Coronary artery (tissue), 2 donors: ENCODE measurements at regions not wholly inside any gene's neighbourhood (a gene's known extent, or its start where the extent isn't known, plus 50 kb on each side); places are given as distances from the start of the nearest gene placed in this dataset.
A peak's percentile ranks its signal among the peaks of the same experiment; 100 is the strongest.
"Not testable (repeated sequence)": the region's sequence is repeated elsewhere in the genome, so short reads cannot be mapped to it uniquely, and the experiment has no call there.

ENCODE experiments used
- DNase-seq: peaks from one replicate; pipeline ENCODE4 v3.0.0-alpha.2; 2017; ENCODE audit warnings: low spot score
- H3K27ac ChIP-seq, 2 donors: fragments of 200-600 bp; sonication (generic); one replicate each; pipeline ENCODE4 v1.5.1; 2016 to 2019
- H3K4me3 ChIP-seq: fragments of 200-600 bp; sonication (generic); 2 replicates; pipeline ENCODE4 v1.5.1; 2016; ENCODE audit warnings: mild to moderate bottlenecking, moderate library complexity
- TF ChIP-seq, protein P1 (sequence below): fragments of 200-600 bp; sonication (generic); IDR thresholded peaks from one replicate; pipeline ENCODE4 v1.5.1; 2019; ENCODE audit warnings: antibody characterized with exemption

DNA sequence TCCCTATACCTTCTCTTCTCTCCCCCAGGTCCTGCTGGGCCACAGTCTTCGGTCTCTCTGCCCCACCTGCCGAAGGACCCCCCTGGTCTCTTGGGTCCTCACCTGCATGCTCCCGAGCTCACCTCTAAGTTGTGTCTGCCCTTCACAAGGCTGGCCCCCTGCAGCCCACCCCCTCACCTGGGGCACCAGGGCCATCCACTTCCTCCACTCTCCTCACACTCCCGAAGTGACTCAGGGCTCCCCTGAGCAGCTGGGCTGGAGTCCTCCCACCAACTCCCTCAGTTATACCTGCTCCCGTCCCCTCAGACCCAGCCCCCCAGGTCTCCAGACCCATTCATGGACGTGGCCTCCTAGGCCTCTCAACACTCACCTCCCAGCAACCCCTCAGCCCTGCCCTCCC lies 822.0 kb downstream of the KCNJ18 start:
- no peak for DNase-seq
- TF ChIP-seq, protein P1, sequence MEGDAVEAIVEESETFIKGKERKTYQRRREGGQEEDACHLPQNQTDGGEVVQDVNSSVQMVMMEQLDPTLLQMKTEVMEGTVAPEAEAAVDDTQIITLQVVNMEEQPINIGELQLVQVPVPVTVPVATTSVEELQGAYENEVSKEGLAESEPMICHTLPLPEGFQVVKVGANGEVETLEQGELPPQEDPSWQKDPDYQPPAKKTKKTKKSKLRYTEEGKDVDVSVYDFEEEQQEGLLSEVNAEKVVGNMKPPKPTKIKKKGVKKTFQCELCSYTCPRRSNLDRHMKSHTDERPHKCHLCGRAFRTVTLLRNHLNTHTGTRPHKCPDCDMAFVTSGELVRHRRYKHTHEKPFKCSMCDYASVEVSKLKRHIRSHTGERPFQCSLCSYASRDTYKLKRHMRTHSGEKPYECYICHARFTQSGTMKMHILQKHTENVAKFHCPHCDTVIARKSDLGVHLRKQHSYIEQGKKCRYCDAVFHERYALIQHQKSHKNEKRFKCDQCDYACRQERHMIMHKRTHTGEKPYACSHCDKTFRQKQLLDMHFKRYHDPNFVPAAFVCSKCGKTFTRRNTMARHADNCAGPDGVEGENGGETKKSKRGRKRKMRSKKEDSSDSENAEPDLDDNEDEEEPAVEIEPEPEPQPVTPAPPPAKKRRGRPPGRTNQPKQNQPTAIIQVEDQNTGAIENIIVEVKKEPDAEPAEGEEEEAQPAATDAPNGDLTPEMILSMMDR = no peak
- Histone ChIP-seq H3K27ac (no peak overlapping the region), H3K4me3 (no peak overlapping the region)

DNA sequence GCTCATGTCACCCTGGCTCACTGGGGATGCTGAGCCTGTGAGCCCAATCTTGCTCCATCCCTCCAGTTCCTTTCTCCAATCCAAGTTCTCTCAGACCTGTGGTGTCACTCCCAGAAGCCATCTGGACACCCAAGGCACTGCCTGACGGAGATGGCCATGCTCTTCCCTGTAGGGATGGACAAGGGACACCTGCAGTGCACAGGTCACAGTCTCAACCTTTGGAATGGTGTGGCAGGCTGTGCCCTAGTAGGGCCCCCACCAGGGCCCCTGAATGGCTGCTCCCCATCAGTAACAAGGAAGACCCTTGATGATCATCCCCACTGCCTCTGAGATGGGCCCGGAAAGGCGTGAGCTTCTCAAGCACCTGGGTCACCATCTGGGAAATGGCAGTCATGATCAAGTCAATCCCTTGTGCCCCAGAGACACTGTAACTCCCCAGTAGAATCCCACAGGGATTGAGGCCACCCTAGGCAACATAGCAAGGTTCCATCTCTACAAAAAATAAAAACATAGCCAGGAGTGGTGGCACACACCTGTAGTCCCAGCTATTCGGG lies 822.5 kb downstream of the KCNJ18 start:
- TF ChIP-seq, protein P1 = no peak
- no peak overlapping the region for H3K27ac ChIP-seq
- no peak for DNase-seq
- H3K4me3 ChIP-seq = no peak overlapping the region

DNA sequence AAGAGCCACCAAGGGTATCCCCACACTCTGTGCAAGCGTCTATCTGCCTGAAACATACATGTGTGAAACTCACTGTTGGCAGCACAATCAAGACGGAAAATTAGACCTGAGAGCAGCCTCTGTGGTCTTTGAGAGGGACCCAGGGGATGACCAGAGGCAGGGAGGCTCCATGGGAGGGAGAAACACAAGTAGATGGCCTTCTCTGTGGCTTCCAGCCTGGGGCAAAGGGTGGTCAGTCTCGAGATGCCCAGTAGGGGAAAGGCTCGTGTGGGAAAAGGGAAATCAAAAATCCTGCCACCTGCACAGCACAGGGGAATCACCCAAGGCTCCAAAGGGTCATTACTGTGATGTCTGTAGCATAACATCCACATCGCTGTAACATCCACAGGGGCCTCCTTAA lies 823.3 kb downstream of the KCNJ18 start:
- no peak overlapping the region for H3K4me3 ChIP-seq
- no peak overlapping the region for H3K27ac ChIP-seq
- TF ChIP-seq, protein P1 = no peak

DNA sequence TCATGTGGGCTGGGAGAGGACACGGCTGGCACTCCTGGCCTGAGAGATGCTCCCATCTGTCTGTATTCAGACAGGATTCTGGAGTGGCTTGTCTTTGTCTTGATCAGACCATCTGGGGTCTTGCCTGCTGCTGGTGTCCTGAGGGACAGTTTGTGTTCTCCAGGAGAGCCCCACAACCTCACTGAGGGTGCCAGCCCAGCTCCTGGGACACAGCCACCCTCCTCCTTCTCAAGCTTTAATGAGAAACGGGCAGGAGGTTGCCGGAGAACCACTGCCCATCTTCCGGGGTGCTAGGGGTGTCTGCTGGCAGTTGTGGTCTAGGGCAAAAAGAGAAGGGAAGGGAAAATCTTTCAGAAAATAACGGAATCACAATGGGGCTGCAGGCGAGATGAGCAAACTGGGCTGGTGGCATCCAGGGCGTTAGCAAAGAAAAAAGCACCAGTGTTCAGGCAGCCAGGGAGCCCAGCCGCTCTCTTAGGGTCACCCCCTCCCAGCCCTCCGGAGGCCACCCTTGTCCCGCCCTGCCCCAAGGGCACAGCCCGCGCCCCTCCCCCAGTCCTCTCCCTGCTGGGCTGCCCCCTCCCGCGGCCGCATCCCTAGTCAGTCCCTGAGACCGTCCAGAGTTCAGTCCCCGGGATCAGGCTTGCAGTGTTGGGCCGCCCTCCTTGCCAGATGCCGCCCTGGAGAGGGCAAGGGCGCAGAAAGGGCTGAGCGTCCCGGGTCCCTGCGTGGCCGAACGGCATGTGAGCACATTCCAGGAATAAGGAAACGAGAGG lies 824.7 kb downstream of the KCNJ18 start:
- DNase-seq = peak; percentile 45
- no peak overlapping the region for H3K27ac ChIP-seq
- no peak overlapping the region for H3K4me3 ChIP-seq
- TF ChIP-seq, protein P1 = no peak

More for the DNA sequence above, 823.3 kb downstream of the KCNJ18 start:
- DNase-seq = peak; percentile 40

DNA sequence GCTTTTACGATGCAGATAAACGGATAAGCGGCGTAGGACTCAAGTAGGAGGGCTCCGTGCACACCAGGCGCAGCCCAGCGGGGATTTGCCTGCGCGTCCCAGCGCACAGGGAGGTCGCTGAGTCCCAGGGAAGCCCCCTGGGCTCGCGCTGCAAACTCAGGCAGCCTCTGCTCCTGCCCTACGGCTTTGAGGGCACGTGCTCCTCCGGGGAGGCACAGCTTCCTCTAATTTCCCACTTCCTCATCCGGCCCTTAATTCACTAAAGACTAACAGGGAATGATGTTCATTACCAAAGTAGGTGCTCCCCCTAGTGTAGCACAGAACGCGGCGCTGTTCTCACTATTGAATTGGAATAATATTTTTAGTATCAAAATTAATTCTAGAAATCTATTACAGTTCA lies 825.4 kb downstream of the KCNJ18 start:
- H3K4me3 ChIP-seq = no peak overlapping the region
- H3K27ac ChIP-seq = no peak overlapping the region
- no peak for DNase-seq
- TF ChIP-seq, protein P1 = no peak

DNA sequence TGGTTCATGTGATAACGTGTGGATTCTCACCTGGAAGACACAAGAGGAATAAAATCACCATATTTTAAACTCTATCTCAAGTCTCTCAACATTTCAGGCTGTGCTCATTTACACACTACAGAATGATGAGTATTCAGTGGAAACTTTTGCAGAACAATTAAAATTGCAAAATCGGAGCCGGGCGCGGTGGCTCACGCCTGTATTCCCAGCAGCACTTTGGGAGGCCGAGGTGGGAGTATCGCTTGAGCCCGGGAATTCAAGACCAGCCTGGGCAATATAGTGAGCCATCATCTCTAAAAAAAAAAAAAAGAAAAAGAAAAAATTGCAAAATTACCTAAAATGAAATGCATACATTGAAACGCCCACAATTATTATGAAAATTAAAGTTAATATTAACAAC lies 825.9 kb downstream of the KCNJ18 start:
- no peak for DNase-seq
- Histone ChIP-seq H3K4me3 (no peak overlapping the region), H3K27ac (no peak overlapping the region)
- TF ChIP-seq, protein P1 = no peak

DNA sequence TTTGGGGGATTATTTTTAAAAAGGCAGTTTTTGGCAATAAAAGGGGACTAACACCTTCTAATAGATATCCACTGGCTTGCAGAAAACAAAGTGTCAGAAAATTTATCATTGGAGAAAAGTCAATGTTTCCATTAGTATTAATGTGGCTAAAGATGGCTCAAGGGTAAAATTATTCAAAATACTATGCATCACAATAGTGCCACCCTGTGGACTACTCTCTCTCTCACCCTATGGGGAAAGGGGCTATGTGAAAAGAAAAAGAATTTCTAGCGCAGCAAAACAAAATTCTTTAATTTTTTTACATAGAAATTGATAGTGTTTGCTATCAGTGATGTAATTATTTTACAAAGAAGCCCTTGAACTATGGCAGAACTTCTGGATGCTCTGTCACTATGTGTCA lies 856.5 kb downstream of the KCNJ18 start:
- H3K4me3 ChIP-seq, DNase-seq, H3K27ac ChIP-seq: not testable (repeated sequence)

DNA sequence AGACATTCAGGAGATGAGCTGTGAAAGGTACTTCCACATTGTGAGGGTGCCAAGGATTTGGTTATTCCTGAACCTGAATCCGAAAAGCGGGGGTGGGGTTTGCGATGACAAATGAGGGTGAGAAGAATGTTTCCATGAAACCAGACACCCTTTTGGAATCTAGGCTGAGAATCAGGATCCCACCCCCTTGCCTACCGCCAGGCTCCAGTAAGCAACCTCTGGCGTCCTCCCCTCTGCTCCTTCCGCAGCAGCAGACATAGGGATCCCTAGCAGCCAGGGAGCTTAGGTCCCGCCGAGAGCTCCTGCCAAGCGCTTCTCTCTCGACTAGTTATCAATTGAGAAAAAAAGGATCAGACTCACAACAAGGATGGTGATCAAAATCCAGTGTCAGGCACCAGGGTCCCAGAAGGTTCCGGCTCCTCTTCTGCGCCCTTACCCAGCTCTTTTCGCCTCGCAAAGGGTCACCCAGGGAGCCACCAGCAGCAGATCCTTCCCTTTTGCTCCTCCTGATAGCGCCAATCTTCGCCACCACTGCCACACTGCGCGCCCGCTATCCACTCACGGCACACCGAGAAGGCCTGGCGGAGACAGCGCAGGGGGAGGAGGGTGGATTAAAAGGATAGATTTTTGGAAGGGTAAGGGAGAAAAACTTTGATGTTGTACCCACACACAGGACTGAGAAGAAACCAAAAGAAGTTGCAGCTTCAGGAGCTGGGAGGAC lies 859.5 kb downstream of the KCNJ18 start:
- not testable (repeated sequence) for DNase-seq, H3K27ac ChIP-seq, H3K4me3 ChIP-seq
